HCT116 (cell line): ENCODE measurements at regions not wholly inside any gene's neighbourhood (a gene's known extent, or its start where the extent isn't known, plus 50 kb on each side); places are given as distances from the start of the nearest gene placed in this dataset.

Source experiments
- ATAC-seq: fragments of 200-7000 bp; cut with Tn5 transposase; 2 replicates; pipeline ENCODE4 v1.9.1; 2020; ENCODE audit warnings: mild to moderate bottlenecking, moderate library complexity
- BruUV-seq: library from RNA; stranded (reverse); fragments of 400-500 nt; replicated peaks from 2 replicates; lab custom pipeline; 2021; lab: Mats Ljungman, UMichigan
- CTCF ChIA-PET: fragments of 300-600 bp; sonication (Branson Sonifier 250); formaldehyde crosslinking; loops from one replicate; lab custom pipeline; 2021; ENCODE audit warnings: antibody characterized with exemption; lab: Charles Lee
- POLR2A ChIA-PET: fragments of 300-600, 350-600 bp; sonication (Branson Sonifier 250); formaldehyde crosslinking; loops from one replicate; lab custom pipeline; 2021; ENCODE audit warnings: antibody characterized with exemption; lab: Charles Lee
- RAD21 ChIA-PET, 2 experiments: fragments of 300-600 bp; sonication (Branson Sonifier 250); formaldehyde crosslinking; loops; one replicate each; lab custom pipeline; 2023; ENCODE audit warnings: low total read pairs in 2 of 2; ENCODE audit not compliant: uncharacterized antibody in 2 of 2, unreplicated experiment in 2 of 2, low non-redundant PET in 1 of 2; lab: Charles Lee
- DNase-seq: peaks from one replicate; pipeline ENCODE4 v3.0.0-alpha.2; 2010; ENCODE audit warnings: low read depth, low spot score
- H2AFZ ChIP-seq: fragments of 200-600 bp; shearing (Covaris generic), sonication (generic); 2 replicates; pipeline ENCODE4 v1.6.1; 2017; ENCODE audit warnings: low read depth, mixed run types, mixed read lengths, antibody characterized with exemption, low read length; ENCODE audit not compliant: poor library complexity, severe bottlenecking
- H3K27ac ChIP-seq: 2 replicates; pipeline ENCODE4 v1.5.1; 2012; ENCODE audit warnings: low read depth, low read length
- H3K27me3 ChIP-seq: fragments of 200-600 bp; sonication (generic); 2 replicates; pipeline ENCODE4 v1.6.1; 2016; ENCODE audit warnings: mixed run types, low read length, mixed read lengths; ENCODE audit not compliant: insufficient read depth
- H3K36me3 ChIP-seq, 2 experiments: fragments of 200-500 bp in 1 of 2; fragments of 200-600 bp in 1 of 2; sonication (Bioruptor generic) in 1 of 2; sonication (generic) in 1 of 2; 2 replicates each; pipeline versions ENCODE4 v1.5.1 to v1.6.1; 2014 to 2016; ENCODE audit warnings: low read length in 2 of 2, inconsistent platforms in 1 of 2, mixed read lengths in 1 of 2, mixed run types in 1 of 2; ENCODE audit not compliant: insufficient read depth in 2 of 2, control insufficient read depth in 1 of 2
- H3K4me1 ChIP-seq, 2 experiments: fragments of 200-600 bp in 1 of 2; sonication (generic) in 1 of 2; 2 replicates each; pipeline versions ENCODE4 v1.5.1 to v1.6.1; 2012 to 2017; ENCODE audit warnings: low read length in 2 of 2, inconsistent platforms in 1 of 2, mild to moderate bottlenecking in 1 of 2, mixed read lengths in 1 of 2, mixed run types in 1 of 2, moderate library complexity in 1 of 2; ENCODE audit not compliant: insufficient read depth in 2 of 2, control insufficient read depth in 1 of 2
- H3K4me2 ChIP-seq: fragments of 200-600 bp; sonication (generic); 2 replicates; pipeline ENCODE4 v1.6.1; 2017; ENCODE audit warnings: mixed run types, low read length, mixed read lengths
- H3K4me3 ChIP-seq, 2 experiments: fragments of 200-600 bp in 1 of 2; sonication (generic) in 1 of 2; replicated peaks in 1 of 2; 2 replicates each; pipeline ENCODE4 v1.5.1; 2011 to 2016; ENCODE audit warnings: low read length in 2 of 2, control low read depth in 1 of 2, low read depth in 1 of 2, mild to moderate bottlenecking in 1 of 2, mixed read lengths in 1 of 2, mixed run types in 1 of 2
- H3K79me2 ChIP-seq: fragments of 200-600 bp; sonication (generic); 2 replicates; pipeline ENCODE4 v1.6.1; 2017; ENCODE audit warnings: mild to moderate bottlenecking, mixed run types, low read length, moderate library complexity, mixed read lengths; ENCODE audit not compliant: insufficient read depth
- H3K9ac ChIP-seq: fragments of 200-600 bp; sonication (generic); 2 replicates; pipeline ENCODE4 v1.6.1; 2016; ENCODE audit warnings: low read length, mixed read lengths
- H3K9me2 ChIP-seq: fragments of 200-600 bp; sonication (generic), shearing (Covaris generic); 2 replicates; pipeline ENCODE4 v1.6.1; 2017; ENCODE audit warnings: mixed run types, mild to moderate bottlenecking, moderate library complexity; ENCODE audit not compliant: insufficient read depth
- H3K9me3 ChIP-seq, 2 experiments: fragments of 200-500 bp in 1 of 2; fragments of 200-600 bp in 1 of 2; sonication (Bioruptor generic) in 1 of 2; sonication (generic) in 1 of 2; 2 replicates each; pipeline ENCODE4 v1.6.1; 2014 to 2017; ENCODE audit warnings: low read length in 2 of 2, mixed read lengths in 2 of 2, inconsistent platforms in 1 of 2, low read depth in 1 of 2, mild to moderate bottlenecking in 1 of 2, mixed run types in 1 of 2, moderate library complexity in 1 of 2; ENCODE audit not compliant: control insufficient read depth in 1 of 2, insufficient read depth in 1 of 2
- H4K20me1 ChIP-seq: fragments of 200-600 bp; sonication (generic), shearing (Covaris generic); 2 replicates; pipeline ENCODE4 v1.6.1; 2017; ENCODE audit warnings: mixed run types, mild to moderate bottlenecking, moderate library complexity; ENCODE audit not compliant: insufficient read depth
- ATF3 ChIP-seq: IDR thresholded peaks from 2 replicates; pipeline ENCODE4 v1.6.1; 2012
- EGR1 ChIP-seq: IDR thresholded peaks from 2 replicates; pipeline ENCODE4 v1.6.1; 2012; ENCODE audit warnings: low read depth
- EZH2 ChIP-seq: fragments of 200-600 bp; sonication (generic); IDR thresholded peaks from 2 replicates; pipeline ENCODE4 v1.6.1; 2017; ENCODE audit warnings: antibody characterized with exemption, mixed run types
- EZH2phosphoT487 ChIP-seq: fragments of 200-600 bp; IDR thresholded peaks from 2 replicates; pipeline ENCODE4 v1.6.1; 2018; ENCODE audit warnings: antibody characterized with exemption, borderline replicate concordance
- FOSL1 ChIP-seq: IDR thresholded peaks from 2 replicates; pipeline ENCODE4 v1.6.1; 2012; ENCODE audit warnings: low read depth
- JUND ChIP-seq: IDR thresholded peaks from 2 replicates; pipeline ENCODE4 v1.6.1; 2012
- MAX ChIP-seq: IDR thresholded peaks from 2 replicates; pipeline ENCODE4 v1.6.1; 2012
- POLR2A ChIP-seq: IDR thresholded peaks from 2 replicates; pipeline ENCODE4 v1.7.0; 2011; ENCODE audit warnings: borderline replicate concordance; ENCODE audit not compliant: insufficient read depth, insufficient read length; ENCODE audit errors: extremely low read depth
- RAD21 ChIP-seq: IDR thresholded peaks from 2 replicates; pipeline ENCODE4 v1.6.1; 2012; ENCODE audit warnings: low read depth, mild to moderate bottlenecking
- SIN3A ChIP-seq: IDR thresholded peaks from 2 replicates; pipeline ENCODE4 v1.6.1; 2012; ENCODE audit warnings: low read depth
- SRF ChIP-seq: IDR thresholded peaks from 2 replicates; pipeline ENCODE4 v1.6.1; 2012; ENCODE audit warnings: low read depth
- YY1 ChIP-seq: IDR thresholded peaks from 2 replicates; pipeline ENCODE4 v1.6.1; 2011; ENCODE audit warnings: low read length, low read depth, moderate library complexity, mild to moderate bottlenecking; ENCODE audit not compliant: insufficient replicate concordance; ENCODE audit errors: extremely low read depth
- ZBTB33 ChIP-seq: IDR thresholded peaks from 2 replicates; pipeline ENCODE4 v1.6.1; 2011; ENCODE audit warnings: mild to moderate bottlenecking, low read length, moderate library complexity; ENCODE audit not compliant: insufficient replicate concordance; ENCODE audit errors: extremely low read depth
- ZFX ChIP-seq: fragments of 450-650 bp; IDR thresholded peaks from 2 replicates; pipeline ENCODE4 v1.6.1; 2017
- intact Hi-C: fragments of 100-400 bp; cut with micrococcal nuclease; formaldehyde crosslinking; loops from 2 replicates; pipeline ENCODE4 v1.10.0; 2022

DNA sequence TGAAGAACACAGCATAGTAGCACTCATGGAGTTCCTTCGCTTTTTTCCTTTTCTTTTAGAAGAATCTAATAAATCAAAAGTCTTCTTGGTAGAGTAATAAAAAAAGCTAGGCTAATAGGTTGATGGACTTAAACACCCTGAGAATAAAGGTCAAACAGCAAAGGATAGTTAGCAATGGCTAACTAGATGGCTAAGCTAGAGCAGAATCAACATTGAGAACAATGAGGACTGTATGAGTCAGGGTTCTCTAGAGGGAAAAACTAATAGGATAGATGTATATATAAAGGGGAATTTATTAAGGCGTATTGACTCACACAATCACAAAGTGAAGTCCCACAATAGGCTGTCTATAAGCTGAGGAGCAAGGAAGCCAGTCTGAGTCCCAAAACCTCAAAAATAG lies 550.9 kb downstream of the GLUD2 start:
- Histone ChIP-seq H3K9me3 (no peaks in the 10 kb centered on the region), H3K9me2 (no peaks in the 10 kb centered on the region), H3K9ac (no peak overlapping the region), H2AFZ (no peak overlapping the region), H3K4me2 (no peak overlapping the region), H4K20me1 (no peaks in the 10 kb centered on the region), H3K36me3 (no peaks in the 10 kb centered on the region), H3K4me1 (no peaks in the 10 kb centered on the region), H3K4me3 (no peak overlapping the region), H3K79me2 (no peaks in the 10 kb centered on the region), H3K27me3 (no peaks in the 10 kb centered on the region), H3K27ac (no peak overlapping the region)
- ChIA-PET POLR2A (no interaction called here), RAD21 (no interaction called here), CTCF (no interaction called here)
- DNase-seq (no peak), ATAC-seq (no peak)
- no TSS peak for BruUV-seq
- intact Hi-C loops: no loop called here
- TF ChIP-seq EGR1 (no peak), YY1 (no peak), EZH2phosphoT487 (no peak), RAD21 (no peak), POLR2A (no peak), ZFX (no peak), MAX (no peak), JUND (no peak), EZH2 (no peak), SRF (no peak), ZBTB33 (no peak), FOSL1 (no peak), ATF3 (no peak), SIN3A (no peak)
